Mammary epithelial cell (primary cell): ENCODE measurements at regions not wholly inside any gene's neighbourhood (a gene's known extent, or its start where the extent isn't known, plus 50 kb on each side); places are given as distances from the start of the nearest gene placed in this dataset.
"Not testable (repeated sequence)": the region's sequence is repeated elsewhere in the genome, so short reads cannot be mapped to it uniquely, and the experiment has no call there.

ENCODE experiments used
- CTCF ChIP-seq, 2 donors: IDR thresholded peaks in 1 of 2; conservative IDR thresholded peaks in 1 of 2; 2 replicates each; pipeline ENCODE4 v1.5.1; 2011 to 2012; ENCODE audit warnings: inconsistent platforms in 2 of 2, low read length in 2 of 2, mild to moderate bottlenecking in 2 of 2, control low read depth in 1 of 2, low read depth in 1 of 2; ENCODE audit not compliant: insufficient read depth in 1 of 2; ENCODE audit errors: extremely low read depth in 1 of 2
- EZH2 ChIP-seq: IDR thresholded peaks from 2 replicates; pipeline ENCODE4 v1.6.1; 2012; ENCODE audit warnings: low read length, inconsistent platforms, borderline replicate concordance

GRCh38 chr5:176045442-176045841 is 77.3 kb upstream of the THOC3 start:
- not testable (repeated sequence) for TF ChIP-seq EZH2; CTCF (conservative IDR thresholded peaks at IDR 0.05 in 1 of 2, IDR thresholded peaks at IDR 0.05 in 1 of 2; ENCODE audit: extremely low read depth in 1 of 2, insufficient read depth in 1 of 2, low read depth in 1 of 2, low read length in 2 of 2)
